G401 (cell line): ENCODE measurements at regions not wholly inside any gene's neighbourhood (a gene's known extent, or its start where the extent isn't known, plus 50 kb on each side); places are given as distances from the start of the nearest gene placed in this dataset.
A peak's percentile ranks its signal among the peaks of the same experiment; 100 is the strongest.

ENCODE experiments used
- DNase-seq: peaks from one replicate; pipeline ENCODE4 v3.0.0-alpha.2; 2015; ENCODE audit warnings: low spot score
- in situ Hi-C: cut with HindIII; loops from 2 replicates; pipeline ENCODE4 v1.10.0; 2016; ENCODE audit warnings: low sequenced_read_pairs, mixed read lengths

DNA sequence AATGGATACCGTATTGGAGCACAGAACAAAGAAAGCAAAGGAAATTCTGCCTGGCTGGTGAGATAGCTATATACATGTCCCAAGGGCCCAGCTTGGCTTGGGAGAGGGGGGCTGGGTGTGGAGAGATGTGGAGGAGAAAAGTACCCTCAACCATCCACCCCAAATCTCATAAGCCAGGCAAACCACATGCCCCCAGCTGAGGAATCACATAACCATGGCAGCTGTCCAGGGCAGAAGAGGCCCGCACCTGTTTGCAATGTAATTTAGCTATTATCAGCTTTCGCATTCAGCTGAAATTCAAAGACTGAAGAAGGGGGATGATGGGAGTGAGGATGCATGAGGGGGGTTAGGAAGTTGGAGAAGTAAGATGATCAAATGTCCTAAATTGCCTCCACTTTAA is 196.1 kb downstream of the TBX5 start:
- in situ Hi-C loops: no loop called here

DNA sequence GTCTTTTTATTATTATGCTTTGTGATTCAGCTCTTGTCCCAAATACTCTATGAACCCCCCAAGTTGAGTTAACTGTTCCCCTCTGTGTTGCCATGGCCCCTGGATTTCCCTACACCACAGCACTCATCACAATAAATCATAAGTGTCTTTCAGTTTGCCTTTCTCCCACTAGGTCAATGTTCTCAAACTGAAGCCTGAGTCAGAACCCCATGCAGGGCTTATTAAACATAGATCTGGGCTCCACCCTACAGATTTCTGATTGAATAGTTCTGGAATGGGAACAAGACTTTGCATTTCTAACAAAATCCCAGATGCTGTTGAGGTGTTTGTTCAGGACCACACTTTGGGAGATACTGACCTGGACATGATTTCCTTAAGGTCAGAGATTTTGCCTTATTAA is 199.4 kb downstream of the TBX5 start:
- DNase-seq: no peak
- in situ Hi-C loops: no loop called here

More for the DNA sequence above, 196.1 kb downstream of the TBX5 start:
- DNase-seq: no peak

DNA sequence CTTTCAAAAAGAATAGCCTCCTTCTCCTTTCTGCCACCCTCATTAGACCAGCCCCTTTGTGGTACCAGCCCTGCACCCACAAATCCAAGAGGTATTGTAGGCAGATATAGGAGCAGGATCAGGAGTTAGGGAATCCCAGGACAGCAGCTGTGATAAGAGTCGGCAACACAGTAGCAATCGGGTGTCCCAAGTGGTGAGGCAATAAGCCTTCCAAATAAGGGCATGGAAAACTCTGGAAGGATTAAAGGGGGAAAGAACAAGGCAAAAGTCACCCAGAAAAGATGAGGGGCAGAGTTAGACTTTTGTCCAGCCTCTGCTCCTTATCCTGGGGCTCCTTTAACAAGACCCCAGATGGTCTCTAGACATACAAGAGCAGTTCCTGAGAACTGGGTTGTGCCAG is 204.2 kb downstream of the TBX5 start:
- DNase-seq: no peak
- in situ Hi-C loops: no loop called here

DNA sequence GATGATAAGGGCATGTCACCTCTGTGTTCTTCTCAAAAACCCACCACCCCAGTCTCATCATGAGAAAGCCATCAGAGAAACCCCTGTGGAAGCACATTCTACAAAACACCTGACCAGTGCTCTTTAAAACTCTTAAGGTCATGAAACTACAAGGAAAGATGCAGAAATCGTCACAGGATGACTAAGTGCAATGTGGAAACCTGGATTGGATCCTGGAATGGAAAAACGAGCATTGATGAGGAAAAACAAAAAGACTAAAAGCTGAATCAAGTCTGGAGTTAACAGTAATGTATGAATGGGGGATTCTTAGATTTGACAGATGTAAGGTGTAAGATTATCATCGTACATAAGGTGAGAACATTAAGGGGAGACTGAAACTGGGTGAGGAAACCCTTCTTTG is 211.0 kb downstream of the TBX5 start:
- in situ Hi-C loops: no loop called here
- DNase-seq: no peak

DNA sequence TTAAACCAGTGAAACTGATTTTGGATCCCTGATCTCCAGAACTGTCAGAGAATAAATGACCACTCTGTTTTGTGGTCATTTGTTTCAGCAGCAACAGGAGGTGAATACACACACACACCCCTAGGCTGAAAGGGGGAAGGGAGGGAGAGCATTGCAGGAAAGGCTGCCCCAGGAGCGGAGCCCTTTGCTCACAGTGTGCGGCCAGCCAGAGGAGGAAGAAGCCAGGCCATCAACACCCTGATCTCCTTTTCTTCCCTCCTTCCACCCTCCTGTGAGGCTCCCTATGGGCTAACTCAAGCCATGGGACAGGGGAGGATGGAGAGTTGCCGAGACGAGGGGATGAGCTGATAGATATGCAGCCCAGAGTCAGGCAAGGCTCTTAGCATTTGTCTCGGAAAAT is 211.9 kb downstream of the TBX5 start:
- in situ Hi-C loops: no loop called here
- DNase-seq: no peak

DNA sequence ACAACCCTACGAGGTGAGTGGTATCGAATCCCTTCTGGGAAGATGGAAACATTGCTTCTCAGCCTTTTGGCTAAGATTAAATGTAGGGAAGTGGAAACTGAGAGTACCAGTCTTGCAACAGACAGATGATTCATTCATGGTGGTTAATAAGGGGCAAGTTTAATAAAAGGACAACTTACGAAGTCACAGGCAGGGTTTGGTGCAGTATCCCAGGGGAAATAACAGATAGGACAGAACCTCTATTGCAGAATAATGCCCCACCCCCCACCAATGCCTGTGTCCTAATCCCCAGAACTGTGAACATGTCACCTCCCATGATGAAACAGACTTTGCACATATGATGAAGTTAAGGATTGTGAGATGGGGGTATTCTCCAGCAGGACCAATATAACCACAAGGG is 212.5 kb downstream of the TBX5 start:
- no peak for DNase-seq
- in situ Hi-C loops: no loop called here

DNA sequence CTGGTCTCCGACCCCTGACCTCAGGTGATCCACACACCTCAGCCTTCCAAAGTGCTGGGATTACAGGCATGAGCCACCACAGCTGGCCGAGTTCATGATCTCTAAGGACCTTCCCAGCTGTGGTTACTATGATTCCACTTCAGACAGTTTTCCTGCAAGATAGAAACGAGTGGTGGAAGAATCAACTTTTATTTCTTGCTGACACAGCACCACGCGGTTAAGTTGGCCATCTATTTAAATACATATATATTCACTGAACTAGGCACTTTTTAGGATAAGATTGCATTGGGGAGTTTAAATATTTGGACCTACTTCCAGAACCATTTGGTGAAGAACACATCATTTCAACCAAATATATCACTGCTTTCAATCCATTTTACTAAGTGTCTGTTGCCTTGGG is 213.4 kb downstream of the TBX5 start:
- DNase-seq: no peak
- in situ Hi-C loops: no loop called here

DNA sequence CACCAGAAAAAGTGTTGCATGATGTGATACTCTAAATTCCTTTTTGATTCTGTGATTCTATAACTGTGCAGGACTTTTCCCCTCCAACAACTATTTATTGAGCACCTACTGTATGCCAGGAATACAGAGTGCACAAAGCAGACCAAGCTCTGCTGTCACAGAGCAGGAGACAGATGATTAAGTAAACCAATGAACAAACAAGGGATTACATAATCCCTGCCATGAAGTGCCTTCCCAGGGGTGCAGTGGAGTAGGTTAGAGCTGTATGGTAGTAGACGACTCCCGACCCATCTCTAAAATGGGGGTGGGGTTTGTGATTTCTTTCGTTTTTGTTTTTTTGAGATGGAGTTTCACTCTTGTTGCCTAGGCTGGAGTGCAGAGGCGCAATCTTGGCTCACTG is 213.9 kb downstream of the TBX5 start:
- in situ Hi-C loops: no loop called here

DNA sequence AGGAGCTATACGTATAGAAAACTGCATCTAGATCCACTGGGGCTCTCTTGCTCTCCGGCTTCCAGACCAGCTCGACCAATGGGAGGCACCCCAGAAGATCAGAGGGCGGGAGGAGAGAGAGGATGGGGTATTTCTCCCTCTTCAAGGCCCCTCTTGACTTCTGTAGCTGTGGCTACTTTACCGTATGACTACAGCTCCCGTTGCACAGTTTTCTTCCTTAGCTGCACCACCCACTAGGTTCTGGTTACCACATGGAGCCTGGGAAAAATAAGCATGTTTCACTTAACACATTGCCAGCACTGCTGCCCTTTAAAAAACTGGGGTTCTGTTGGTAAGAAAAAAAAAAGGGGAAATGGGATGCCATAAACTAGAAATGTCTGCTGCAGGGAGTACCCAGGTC is 214.4 kb downstream of the TBX5 start:
- DNase-seq: no peak
- in situ Hi-C loops: no loop called here

More for the DNA sequence above, 213.9 kb downstream of the TBX5 start:
- no peak for DNase-seq

DNA sequence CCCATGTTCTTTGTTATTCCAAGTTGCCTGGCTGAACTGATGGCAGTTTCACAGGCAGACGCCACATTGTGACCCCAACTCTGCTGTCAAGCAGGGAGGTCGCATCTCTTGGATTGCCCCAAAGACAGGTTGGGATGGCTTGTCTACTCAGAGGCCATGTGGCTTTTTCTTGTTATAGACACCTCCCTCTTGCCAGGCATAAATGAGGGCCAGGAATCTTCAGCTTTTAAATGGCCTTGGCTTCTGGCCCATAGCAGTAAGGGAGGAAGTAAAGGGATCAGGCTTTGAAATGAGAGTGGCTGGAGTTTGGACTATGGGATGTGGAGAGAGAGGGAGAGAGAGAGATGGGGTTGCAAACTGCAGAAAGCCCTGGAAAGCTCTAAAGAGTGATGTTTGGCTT is 215.0 kb downstream of the TBX5 start:
- in situ Hi-C loops: no loop called here
- DNase-seq: no peak

DNA sequence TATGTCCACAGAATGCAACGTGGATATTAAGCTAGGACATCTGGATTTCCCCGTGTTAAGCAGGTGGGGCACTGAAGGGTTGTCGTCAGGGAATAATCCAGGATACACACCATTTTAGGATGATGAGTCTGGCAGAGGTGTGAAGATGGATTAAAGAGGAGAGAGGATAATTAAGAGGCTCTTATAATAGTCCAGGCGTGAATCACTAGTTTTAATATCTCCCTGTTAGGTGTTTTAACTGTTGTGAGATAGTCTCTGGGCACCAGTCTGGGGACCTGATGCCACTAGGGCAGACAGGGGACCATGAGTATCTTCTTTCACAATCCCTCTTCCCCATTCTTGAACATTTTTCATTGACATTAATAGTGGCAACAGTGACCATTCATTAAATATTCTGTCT is 216.7 kb downstream of the TBX5 start:
- in situ Hi-C loops: no loop called here
- DNase-seq: no peak

DNA sequence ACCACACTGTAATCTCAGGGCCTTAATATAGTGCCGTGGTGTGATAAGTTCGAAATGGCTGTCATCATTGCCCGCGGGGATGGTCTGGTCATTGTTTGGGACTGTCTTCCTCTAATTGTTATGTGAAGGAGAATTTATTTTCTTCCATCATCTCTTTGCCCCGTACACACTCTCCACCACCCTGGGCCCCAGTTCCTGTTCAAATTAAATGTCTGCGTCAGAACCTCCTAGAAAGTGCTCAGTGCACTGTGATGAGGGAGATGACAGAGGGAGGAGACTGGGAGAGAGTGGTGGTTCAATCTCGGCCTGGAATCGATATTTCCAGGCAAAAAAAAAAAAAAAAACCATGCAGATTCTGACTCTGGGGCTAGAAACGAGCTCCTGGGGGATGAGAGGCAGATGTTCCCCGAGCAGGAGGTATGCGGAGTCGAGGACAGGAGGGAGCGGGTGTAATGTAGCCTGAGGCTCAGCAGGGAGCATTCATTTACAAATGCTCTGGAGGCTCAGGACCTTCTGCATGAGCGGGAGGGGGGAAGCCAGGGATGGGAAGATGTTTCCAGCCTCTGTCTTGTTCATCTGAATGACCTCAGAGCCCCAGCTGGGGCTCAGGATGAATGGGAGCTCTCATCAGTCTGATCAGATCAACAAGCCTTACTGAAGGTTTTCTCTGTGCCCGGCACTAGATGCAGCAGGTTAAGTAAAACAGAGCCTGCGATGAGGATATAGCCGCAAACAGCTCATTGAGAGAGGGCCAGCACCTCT is 219.5 kb downstream of the TBX5 start:
- in situ Hi-C loops: no loop called here
- DNase-seq: peak; percentile 1

DNA sequence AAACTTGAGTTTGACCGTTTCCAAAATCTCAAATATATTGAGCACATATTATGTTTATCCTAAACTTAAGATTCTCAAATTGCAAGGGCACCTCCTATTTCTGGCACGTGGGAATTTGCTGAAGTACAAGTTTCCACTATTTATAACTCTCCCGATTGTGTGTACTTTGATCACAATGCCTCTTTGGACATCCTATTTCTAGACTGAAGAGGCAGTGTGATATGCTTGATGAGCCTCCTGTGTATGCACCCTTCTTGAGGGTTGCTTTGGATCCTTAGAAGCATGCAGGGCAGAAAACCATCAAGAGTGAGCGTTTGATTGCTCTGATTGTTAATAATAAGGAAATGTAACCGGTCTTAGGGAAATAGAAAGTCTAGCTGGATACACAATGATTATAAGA is 218.9 kb upstream of the RBM19 start:
- in situ Hi-C loops: no loop called here
- DNase-seq: no peak

DNA sequence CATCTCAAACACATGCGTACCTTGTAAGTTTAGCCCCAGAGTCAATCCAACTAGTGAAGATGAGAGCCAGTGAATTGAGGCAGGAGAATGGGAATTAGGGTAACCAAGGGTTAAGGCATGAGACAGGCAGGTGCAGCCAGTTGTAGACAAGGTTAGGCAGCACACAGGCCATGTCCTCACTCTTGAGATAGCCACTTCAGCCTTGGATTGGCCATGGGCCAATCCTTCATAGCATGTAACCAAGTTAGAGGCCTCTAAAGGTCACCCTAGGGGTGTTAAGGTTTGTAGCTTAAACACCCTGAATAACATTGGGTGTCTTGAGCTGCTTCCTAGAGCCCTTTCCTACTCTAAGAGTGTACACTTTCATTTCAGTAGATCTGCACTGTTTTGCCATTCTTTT is 208.2 kb upstream of the RBM19 start:
- in situ Hi-C loops: loop anchor here (5.0 kb wide), 1 partner anchor 58 kb away; no protein-coding TSS in a partner anchor
- DNase-seq: no peak

DNA sequence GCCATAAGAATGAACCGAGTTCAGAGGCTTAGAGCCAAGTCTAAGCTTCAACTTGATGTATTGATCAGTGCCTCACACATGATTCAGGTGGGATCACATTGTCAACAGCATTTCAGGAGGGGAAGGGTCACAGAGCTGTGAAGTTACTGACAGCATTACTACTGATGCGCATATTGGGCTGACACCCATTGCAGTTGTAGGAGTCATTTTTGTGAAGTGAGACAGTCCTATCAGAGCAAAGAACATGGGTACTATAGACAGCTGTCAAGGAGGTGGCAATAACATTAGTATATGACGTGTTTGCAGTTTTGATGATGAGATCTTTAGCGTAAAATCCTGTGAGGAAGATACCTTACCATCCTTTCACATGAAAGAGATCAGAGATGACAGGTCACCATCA is 206.0 kb upstream of the RBM19 start:
- in situ Hi-C loops: loop anchor here (5.0 kb wide), 1 partner anchor 60 kb away; no protein-coding TSS in a partner anchor
- no peak for DNase-seq

DNA sequence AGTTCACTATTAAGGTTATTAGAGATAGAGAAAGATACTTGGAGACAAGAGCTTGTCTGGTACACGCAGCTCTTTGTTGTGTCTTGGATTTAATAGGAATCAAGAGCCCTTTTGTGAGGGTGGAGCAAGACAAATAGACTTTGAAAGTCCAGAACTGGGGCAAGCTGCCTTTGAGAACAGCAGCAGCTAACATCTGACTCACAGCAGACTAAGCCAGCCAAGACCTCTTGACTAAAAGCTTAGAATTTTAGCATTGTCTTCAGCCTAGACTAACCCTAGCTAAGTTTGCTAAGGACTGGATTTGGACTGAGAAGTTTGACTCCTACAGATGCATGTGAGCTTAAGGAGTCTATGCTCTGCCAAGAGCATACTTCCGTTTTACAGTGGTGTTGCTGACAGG is 201.9 kb upstream of the RBM19 start:
- in situ Hi-C loops: no loop called here
- no peak for DNase-seq

DNA sequence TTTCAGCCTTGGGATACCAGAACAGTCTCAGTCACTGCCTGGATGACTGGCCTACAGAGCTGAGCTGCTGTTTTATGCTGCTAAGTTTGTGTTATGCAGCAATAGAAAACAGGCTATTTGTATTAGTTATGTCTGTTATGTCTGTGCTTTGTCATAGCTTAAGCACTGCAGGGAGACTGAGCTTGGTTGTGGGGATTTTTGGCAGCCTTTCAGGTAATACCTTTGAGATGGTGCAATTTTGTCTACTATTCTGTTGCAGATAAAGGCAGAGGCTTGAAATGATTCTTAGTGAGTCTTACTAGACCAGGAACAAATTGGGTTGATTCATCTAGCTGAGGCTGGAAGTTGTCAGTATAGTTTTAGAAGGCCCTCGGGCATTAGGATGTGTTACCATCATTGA is 201.3 kb upstream of the RBM19 start:
- in situ Hi-C loops: no loop called here
- no peak for DNase-seq

DNA sequence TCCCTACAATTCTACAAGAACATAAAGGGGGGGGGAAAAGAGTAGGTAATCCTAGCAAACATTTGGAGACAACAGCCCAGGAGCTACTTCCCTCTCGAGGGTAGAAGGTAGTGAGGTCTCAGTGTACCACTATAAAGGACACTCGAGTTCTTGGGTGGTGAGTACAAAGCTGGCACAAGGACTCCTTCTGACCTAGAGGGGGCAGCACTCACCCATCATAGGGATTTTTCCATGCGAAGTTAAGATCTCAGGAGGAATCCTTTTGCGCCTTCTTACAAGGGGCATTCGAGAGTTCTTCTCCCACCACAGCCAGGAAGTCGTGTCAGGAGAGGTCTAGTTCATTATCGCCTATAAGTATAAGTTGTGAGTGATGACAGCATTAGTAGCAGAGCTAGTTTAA is 200.2 kb upstream of the RBM19 start:
- in situ Hi-C loops: no loop called here
- peak; percentile 38 for DNase-seq

DNA sequence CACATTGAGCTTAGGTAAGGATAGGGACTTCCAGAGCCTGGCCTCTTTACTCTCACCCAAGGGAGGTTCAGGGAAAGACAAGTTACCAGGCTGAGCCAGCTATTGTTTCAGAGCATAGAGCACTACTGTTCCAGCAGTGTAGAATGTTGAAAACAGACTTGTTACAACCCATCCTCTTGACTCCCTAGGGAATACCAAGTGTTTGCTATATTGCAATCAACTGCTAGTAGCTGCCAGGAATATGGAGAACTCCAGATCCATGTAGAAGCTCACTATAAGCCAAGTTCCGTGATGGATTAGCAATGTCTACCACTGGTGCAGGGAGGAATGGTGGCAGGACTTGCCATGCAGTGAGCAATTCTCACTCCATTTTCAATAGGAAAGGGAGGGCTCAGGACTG is 199.8 kb upstream of the RBM19 start:
- in situ Hi-C loops: no loop called here
- no peak for DNase-seq

DNA sequence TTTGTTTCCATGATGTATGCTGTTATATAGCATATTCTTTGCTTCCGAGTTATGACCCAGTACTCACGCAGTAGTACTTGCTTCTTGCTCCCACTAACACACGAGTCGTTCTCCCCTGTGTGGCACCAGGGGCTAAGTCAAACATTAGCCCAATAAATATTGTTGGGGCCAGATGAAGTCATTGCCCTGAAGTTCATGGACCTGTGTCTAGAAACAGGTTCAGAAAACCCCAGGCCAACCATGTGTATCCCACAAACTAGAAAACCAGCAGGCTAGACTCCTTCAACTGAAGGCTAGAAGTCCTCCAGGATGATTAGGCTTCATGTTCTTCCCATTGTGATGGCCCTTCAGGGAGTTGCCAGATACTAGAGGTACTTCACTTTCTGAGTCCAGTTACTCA is 198.2 kb upstream of the RBM19 start:
- in situ Hi-C loops: no loop called here
- no peak for DNase-seq

DNA sequence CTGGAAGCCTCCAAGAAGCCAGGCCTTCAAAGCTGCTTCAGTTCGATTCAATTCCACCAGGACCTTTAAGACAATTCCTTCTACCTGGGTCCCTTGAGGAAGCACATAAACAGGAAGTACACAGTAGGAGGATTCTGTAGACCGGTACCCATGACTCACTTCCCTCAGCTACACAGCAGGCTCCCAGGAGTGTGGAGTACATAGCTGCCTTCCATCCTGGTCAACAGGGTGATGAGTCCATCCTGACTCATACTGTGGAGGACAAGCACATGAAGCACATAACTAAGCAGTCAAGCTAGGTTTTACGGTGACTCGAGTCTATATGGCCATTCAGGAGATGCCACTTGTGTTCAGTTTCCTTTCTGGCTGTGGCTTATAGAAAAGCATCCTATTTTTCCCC is 197.6 kb upstream of the RBM19 start:
- no peak for DNase-seq
- in situ Hi-C loops: no loop called here

DNA sequence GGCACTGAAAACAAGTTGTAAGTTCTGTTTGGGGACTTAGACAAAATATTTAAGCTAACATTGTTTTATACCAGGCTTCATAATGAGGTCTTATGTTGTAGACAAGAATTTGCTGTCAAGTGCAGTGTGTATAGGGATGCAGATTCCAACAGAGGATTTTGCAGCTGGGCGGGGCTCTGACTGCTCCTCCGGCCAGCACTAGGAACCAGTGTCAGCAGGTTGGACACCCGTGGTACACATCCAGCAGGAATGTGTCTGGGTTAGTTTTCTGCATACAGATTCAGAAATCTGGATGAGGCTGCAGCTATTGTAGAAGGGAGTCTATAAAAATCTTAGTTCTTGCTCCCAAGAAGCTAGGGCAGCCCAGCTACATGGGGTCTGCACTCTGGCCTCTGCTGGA is 194.3 kb upstream of the RBM19 start:
- no peak for DNase-seq
- in situ Hi-C loops: no loop called here
